GM23338 (cell line): ENCODE measurements at regions not wholly inside any gene's neighbourhood (a gene's known extent, or its start where the extent isn't known, plus 50 kb on each side); places are given as distances from the start of the nearest gene placed in this dataset.

Experiments used
- ATAC-seq: fragments of 200-7000 bp; cut with Tn5 transposase; 3 replicates; pipeline ENCODE4 v1.9.1; 2020
- DNase-seq: peaks from one replicate; pipeline ENCODE4 v3.0.0-alpha.2; 2015; ENCODE audit warnings: low spot score
- H2AFZ ChIP-seq: fragments of 200-600 bp; sonication (generic); 2 replicates; pipeline ENCODE4 v1.8.0; 2016; ENCODE audit warnings: antibody characterized with exemption, mild to moderate bottlenecking, moderate library complexity
- H3F3A ChIP-seq: fragments of 200-600 bp; sonication (generic); replicated peaks from 2 replicates; pipeline ENCODE4 v1.8.0; 2017; ENCODE audit warnings: antibody characterized with exemption, mixed run types, low read depth
- H3K27ac ChIP-seq: fragments of 200-600 bp; sonication (generic); 2 replicates; pipeline ENCODE4 v1.6.1; 2016; ENCODE audit warnings: low read depth
- H3K27me3 ChIP-seq: fragments of 200-600 bp; sonication (generic); 2 replicates; pipeline ENCODE4 v1.8.0; 2016; ENCODE audit warnings: mild to moderate bottlenecking, mixed run types, moderate library complexity; ENCODE audit not compliant: insufficient read depth
- H3K36me3 ChIP-seq: fragments of 200-600 bp; sonication (generic); 2 replicates; pipeline ENCODE4 v1.8.0; 2016; ENCODE audit warnings: mild to moderate bottlenecking; ENCODE audit not compliant: insufficient read depth
- H3K4me1 ChIP-seq: fragments of 200-600 bp; sonication (generic); 2 replicates; pipeline ENCODE4 v1.8.0; 2016; ENCODE audit warnings: mild to moderate bottlenecking, moderate library complexity; ENCODE audit not compliant: insufficient read depth
- H3K4me2 ChIP-seq: fragments of 200-600 bp; sonication (generic); 2 replicates; pipeline ENCODE4 v1.7.1; 2017; ENCODE audit warnings: mixed run types
- H3K4me3 ChIP-seq: fragments of 200-600 bp; sonication (generic); 2 replicates; pipeline ENCODE4 v1.6.1; 2016; ENCODE audit warnings: mixed run types
- H3K79me2 ChIP-seq: fragments of 200-600 bp; sonication (generic); replicated peaks from 2 replicates; pipeline ENCODE4 v1.8.0; 2017; ENCODE audit warnings: mild to moderate bottlenecking; ENCODE audit not compliant: insufficient read depth
- H3K9me2 ChIP-seq: fragments of 200-600 bp; sonication (generic); 2 replicates; pipeline ENCODE4 v1.8.0; 2017; ENCODE audit not compliant: insufficient read depth
- H4K20me1 ChIP-seq: fragments of 200-600 bp; sonication (generic); replicated peaks from 2 replicates; pipeline ENCODE4 v1.8.0; 2017; ENCODE audit warnings: mild to moderate bottlenecking; ENCODE audit not compliant: insufficient read depth
- H3K27ac Mint-ChIP-seq: 2 replicates; pipeline ENCODE4 v1.8.0; 2020; ENCODE audit warnings: inconsistent platforms, mild to moderate bottlenecking, moderate library complexity, mixed read lengths
- H3K27me3 Mint-ChIP-seq: 3 replicates; pipeline ENCODE4 v1.8.0; 2022; ENCODE audit warnings: low read depth, mild to moderate bottlenecking, moderate library complexity, mixed read lengths, inconsistent platforms; ENCODE audit not compliant: insufficient read depth, poor library complexity
- H3K36me3 Mint-ChIP-seq: 3 replicates; pipeline ENCODE4 v1.8.0; 2021; ENCODE audit warnings: low read depth, mild to moderate bottlenecking, inconsistent platforms, moderate library complexity, mixed read lengths
- H3K4me1 Mint-ChIP-seq: 3 replicates; pipeline ENCODE4 v1.8.0; 2020; ENCODE audit warnings: mild to moderate bottlenecking, inconsistent platforms, mixed read lengths
- H3K4me3 Mint-ChIP-seq: 3 replicates; pipeline ENCODE4 v1.8.0; 2021; ENCODE audit warnings: moderate library complexity, mild to moderate bottlenecking, inconsistent platforms, mixed read lengths
- H3K9me3 Mint-ChIP-seq: 3 replicates; pipeline ENCODE4 v1.8.0; 2020; ENCODE audit warnings: moderate library complexity, mild to moderate bottlenecking, inconsistent platforms, mixed read lengths
- EZH2phosphoT487 ChIP-seq: fragments of 200-600 bp; sonication (generic); IDR thresholded peaks from one replicate; pipeline ENCODE4 v1.8.1; 2018; ENCODE audit warnings: antibody characterized with exemption; ENCODE audit not compliant: unreplicated experiment
- JUNB ChIP-seq: IDR thresholded peaks from one replicate; pipeline ENCODE4 v1.6.1; 2016; ENCODE audit warnings: antibody characterized with exemption; ENCODE audit not compliant: unreplicated experiment
- POLR2AphosphoS5 ChIP-seq: IDR thresholded peaks from 2 replicates; pipeline ENCODE4 v1.6.1; 2016; ENCODE audit warnings: antibody characterized with exemption, low read depth
- TF ChIP-seq, protein P1 (sequence below): fragments of 250-450 bp; sonication (Bioruptor Pico); IDR thresholded peaks from 2 replicates; pipeline ENCODE4 v1.5.0; 2020; ENCODE audit warnings: mild to moderate bottlenecking, moderate library complexity

DNA sequence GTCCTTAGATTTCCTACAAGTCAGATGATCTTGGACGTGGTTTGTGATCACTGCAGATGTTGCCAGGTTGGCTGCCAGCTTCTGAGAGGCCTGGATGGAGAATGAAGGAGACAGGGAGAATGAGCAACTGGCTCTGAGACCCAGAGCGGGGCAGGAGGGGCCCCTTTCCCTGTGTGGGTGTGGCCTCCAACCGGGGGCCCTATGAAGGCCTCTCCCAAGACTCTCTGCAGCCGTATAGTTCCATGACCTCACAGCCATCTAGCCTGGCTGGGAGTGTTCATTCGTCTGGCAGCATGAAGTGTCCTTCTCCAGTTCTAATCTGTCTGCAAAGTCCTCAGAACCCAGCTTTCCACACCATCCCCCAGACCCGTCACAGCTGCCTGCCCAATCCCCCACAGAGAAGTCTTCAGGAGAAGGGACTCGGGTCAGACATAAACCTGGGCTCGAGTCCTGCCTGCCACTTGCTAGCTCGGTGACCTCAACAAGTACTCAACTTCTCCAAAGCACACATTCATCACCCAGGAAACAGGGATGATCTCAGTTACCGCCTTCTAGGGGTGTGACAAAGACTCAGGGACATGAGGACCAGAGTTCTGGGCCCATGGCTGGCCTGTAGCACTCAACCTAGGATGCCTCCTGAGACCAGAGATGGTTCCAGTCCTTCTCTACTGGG lies 122.6 kb downstream of the EDN3 start:
- Histone ChIP-seq H3F3A (no peaks in the 10 kb centered on the region), H3K4me1 (no peaks in the 10 kb centered on the region), H3K4me3 (no peak overlapping the region), H2AFZ (no peak overlapping the region), H3K9me2 (no peaks in the 10 kb centered on the region), H3K36me3 (no peaks in the 10 kb centered on the region), H3K27ac (no peak overlapping the region), H4K20me1 (no peaks in the 10 kb centered on the region), H3K4me2 (no peak overlapping the region), H3K79me2 (no peaks in the 10 kb centered on the region), H3K27me3 (no peaks in the 10 kb centered on the region)
- peaks cover 7% of the 10 kb centered on the region for H3K27me3 Mint-ChIP-seq
- DNase-seq (no peak), ATAC-seq (no peak)
- no peaks in the 10 kb centered on the region for H3K4me1 Mint-ChIP-seq
- H3K9me3 Mint-ChIP-seq: no peaks in the 10 kb centered on the region
- no peaks in the 10 kb centered on the region; the same call in 2 of the 3 replicates for H3K36me3 Mint-ChIP-seq
- H3K27ac Mint-ChIP-seq: no peak overlapping the region
- TF ChIP-seq JUNB: no peak
- no peak for TF ChIP-seq EZH2phosphoT487
- H3K4me3 Mint-ChIP-seq: no peak overlapping the region

GRCh38 chr20:59424976-59425375 lies 124.6 kb downstream of the EDN3 start:
- Histone ChIP-seq H3K4me2 (no peak overlapping the region), H3K79me2 (no peaks in the 10 kb centered on the region), H3K36me3 (no peaks in the 10 kb centered on the region), H3K9me2 (no peaks in the 10 kb centered on the region), H3K4me1 (no peaks in the 10 kb centered on the region), H3F3A (no peaks in the 10 kb centered on the region), H3K27me3 (no peaks in the 10 kb centered on the region), H3K4me3 (no peak overlapping the region), H4K20me1 (no peaks in the 10 kb centered on the region), H2AFZ (no peak overlapping the region), H3K27ac (no peak overlapping the region)
- Mint-ChIP-seq H3K4me1 (0 out of 3 replicates have a peak, but pooled peaks cover 2% of the 10 kb centered on the region), H3K27me3 (peaks cover 7% of the 10 kb centered on the region), H3K9me3 (no peaks in the 10 kb centered on the region), H3K27ac (no peak overlapping the region), H3K4me3 (no peak overlapping the region), H3K36me3 (no peaks in the 10 kb centered on the region; the same call in 2 of the 3 replicates)
- no peak for TF ChIP-seq POLR2AphosphoS5
- TF ChIP-seq, protein P1, sequence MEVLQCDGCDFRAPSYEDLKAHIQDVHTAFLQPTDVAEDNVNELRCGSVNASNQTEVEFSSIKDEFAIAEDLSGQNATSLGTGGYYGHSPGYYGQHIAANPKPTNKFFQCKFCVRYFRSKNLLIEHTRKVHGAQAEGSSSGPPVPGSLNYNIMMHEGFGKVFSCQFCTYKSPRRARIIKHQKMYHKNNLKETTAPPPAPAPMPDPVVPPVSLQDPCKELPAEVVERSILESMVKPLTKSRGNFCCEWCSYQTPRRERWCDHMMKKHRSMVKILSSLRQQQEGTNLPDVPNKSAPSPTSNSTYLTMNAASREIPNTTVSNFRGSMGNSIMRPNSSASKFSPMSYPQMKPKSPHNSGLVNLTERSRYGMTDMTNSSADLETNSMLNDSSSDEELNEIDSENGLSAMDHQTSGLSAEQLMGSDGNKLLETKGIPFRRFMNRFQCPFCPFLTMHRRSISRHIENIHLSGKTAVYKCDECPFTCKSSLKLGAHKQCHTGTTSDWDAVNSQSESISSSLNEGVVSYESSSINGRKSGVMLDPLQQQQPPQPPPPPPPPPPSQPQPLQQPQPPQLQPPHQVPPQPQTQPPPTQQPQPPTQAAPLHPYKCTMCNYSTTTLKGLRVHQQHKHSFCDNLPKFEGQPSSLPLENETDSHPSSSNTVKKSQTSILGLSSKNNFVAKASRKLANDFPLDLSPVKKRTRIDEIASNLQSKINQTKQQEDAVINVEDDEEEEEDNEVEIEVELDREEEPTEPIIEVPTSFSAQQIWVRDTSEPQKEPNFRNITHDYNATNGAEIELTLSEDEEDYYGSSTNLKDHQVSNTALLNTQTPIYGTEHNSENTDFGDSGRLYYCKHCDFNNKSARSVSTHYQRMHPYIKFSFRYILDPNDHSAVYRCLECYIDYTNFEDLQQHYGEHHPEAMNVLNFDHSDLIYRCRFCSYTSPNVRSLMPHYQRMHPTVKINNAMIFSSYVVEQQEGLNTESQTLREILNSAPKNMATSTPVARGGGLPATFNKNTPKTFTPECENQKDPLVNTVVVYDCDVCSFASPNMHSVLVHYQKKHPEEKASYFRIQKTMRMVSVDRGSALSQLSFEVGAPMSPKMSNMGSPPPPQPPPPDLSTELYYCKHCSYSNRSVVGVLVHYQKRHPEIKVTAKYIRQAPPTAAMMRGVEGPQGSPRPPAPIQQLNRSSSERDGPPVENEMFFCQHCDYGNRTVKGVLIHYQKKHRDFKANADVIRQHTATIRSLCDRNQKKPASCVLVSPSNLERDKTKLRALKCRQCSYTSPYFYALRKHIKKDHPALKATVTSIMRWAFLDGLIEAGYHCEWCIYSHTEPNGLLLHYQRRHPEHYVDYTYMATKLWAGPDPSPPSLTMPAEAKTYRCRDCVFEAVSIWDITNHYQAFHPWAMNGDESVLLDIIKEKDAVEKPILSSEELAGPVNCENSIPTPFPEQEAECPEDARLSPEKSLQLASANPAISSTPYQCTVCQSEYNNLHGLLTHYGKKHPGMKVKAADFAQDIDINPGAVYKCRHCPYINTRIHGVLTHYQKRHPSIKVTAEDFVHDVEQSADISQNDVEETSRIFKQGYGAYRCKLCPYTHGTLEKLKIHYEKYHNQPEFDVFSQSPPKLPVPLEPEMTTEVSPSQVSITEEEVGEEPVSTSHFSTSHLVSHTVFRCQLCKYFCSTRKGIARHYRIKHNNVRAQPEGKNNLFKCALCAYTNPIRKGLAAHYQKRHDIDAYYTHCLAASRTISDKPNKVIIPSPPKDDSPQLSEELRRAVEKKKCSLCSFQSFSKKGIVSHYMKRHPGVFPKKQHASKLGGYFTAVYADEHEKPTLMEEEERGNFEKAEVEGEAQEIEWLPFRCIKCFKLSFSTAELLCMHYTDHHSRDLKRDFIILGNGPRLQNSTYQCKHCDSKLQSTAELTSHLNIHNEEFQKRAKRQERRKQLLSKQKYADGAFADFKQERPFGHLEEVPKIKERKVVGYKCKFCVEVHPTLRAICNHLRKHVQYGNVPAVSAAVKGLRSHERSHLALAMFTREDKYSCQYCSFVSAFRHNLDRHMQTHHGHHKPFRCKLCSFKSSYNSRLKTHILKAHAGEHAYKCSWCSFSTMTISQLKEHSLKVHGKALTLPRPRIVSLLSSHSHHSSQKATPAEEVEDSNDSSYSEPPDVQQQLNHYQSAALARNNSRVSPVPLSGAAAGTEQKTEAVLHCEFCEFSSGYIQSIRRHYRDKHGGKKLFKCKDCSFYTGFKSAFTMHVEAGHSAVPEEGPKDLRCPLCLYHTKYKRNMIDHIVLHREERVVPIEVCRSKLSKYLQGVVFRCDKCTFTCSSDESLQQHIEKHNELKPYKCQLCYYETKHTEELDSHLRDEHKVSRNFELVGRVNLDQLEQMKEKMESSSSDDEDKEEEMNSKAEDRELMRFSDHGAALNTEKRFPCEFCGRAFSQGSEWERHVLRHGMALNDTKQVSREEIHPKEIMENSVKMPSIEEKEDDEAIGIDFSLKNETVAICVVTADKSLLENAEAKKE: no peak
- ATAC-seq (no peak), DNase-seq (no peak)
